ENCODE measurements at regions not wholly inside any gene's neighbourhood (a gene's known extent, or its start where the extent isn't known, plus 50 kb on each side); places are given as distances from the start of the nearest gene placed in this dataset.

- no peaks in the 10 kb centered on the region for H3K79me2 ChIP-seq (ENCODE audit: control insufficient read depth, insufficient read depth, low read length)
- dilution Hi-C loops (cut with MboI; ENCODE audit: extremely low pct_ligation_motif_present, low sequenced_read_pairs) (no loop called here), intact Hi-C loops (cut with micrococcal nuclease) (no loop called here)
- POLR2A ChIA-PET, result no interaction called here
- no peaks in the 10 kb centered on the region for H3K27me3 ChIP-seq (ENCODE audit: control insufficient read depth in 2 of 2, insufficient read depth in 2 of 2, low read length in 2 of 2)
- H3K4me2 ChIP-seq (ENCODE audit: insufficient read depth, low read length), result no peak overlapping the region
- DNase-seq (ENCODE audit: low read depth, low spot score) (peak; percentile 61), FAIRE-seq (no peak)
- BruUV-seq (replicated peaks), result no TSS peak
- H4K20me1 ChIP-seq (replicated peaks; ENCODE audit: control insufficient read depth, extremely low read depth, insufficient read depth, low read length), result no peaks in the 10 kb centered on the region
- no peak for TF ChIP-seq FOS (IDR thresholded peaks at IDR 0.05; ENCODE audit: borderline replicate concordance, insufficient read depth, low read length)
- TF ChIP-seq POLR2AphosphoS5 (IDR thresholded peaks at IDR 0.05; ENCODE audit: insufficient read depth, low read depth, low read length), result no peak
- TF ChIP-seq CTCF (IDR thresholded peaks at IDR 0.05; ENCODE audit: extremely low read depth in 1 of 2, insufficient read depth in 1 of 2, low read depth in 1 of 2, low read length in 2 of 2), result no peak
- TF ChIP-seq EZH2 (IDR thresholded peaks at IDR 0.05; ENCODE audit: borderline replicate concordance, low read depth, low read length, severe bottlenecking), result no peak
- no peak for TF ChIP-seq MAX (IDR thresholded peaks at IDR 0.05; ENCODE audit: insufficient read depth, insufficient read length)
- no peak for TF ChIP-seq POLR2A (IDR thresholded peaks at IDR 0.05; ENCODE audit: low read depth, low read length)
- no peak for TF ChIP-seq MYC (IDR thresholded peaks at IDR 0.05; ENCODE audit: low read depth, low read length)
- TF ChIP-seq GATA2 (IDR thresholded peaks at IDR 0.05; ENCODE audit: insufficient read depth, insufficient read length, low read depth, low read length), result no peak
- TF ChIP-seq JUN (IDR thresholded peaks at IDR 0.05; ENCODE audit: borderline replicate concordance, insufficient read depth, insufficient read length, low read depth), result no peak
- H3K4me3 ChIP-seq (replicated peaks in 1 of 3; ENCODE audit: insufficient read depth in 1 of 3, low read depth in 1 of 3, low read length in 3 of 3), result no peak overlapping the region
- H2AFZ ChIP-seq (ENCODE audit: low read depth, low read length), result no peak overlapping the region
- CTCF ChIA-PET, result interaction anchor here (1.8 kb wide), 1 partner anchor 66 kb away, joined by 4 read pairs; no protein-coding TSS in a partner anchor
- no peak overlapping the region for H3K9ac ChIP-seq (replicated peaks; ENCODE audit: extremely low read depth, insufficient read depth, low read length)
- H3K9me3 ChIP-seq (replicated peaks; ENCODE audit: control insufficient read depth, insufficient read depth, low read length), result no peaks in the 10 kb centered on the region
- no peaks in the 10 kb centered on the region for H3K36me3 ChIP-seq (ENCODE audit: control insufficient read depth in 2 of 2, extremely low read depth in 1 of 2, insufficient read depth in 2 of 2, low read length in 2 of 2)
- H3K9me1 ChIP-seq (replicated peaks; ENCODE audit: control insufficient read depth, extremely low read depth, insufficient read depth, low read length), result no peaks in the 10 kb centered on the region
- no peak overlapping the region for H3K27ac ChIP-seq (ENCODE audit: insufficient read depth, low read depth, low read length)
- peaks cover 10% of the 10 kb centered on the region for H3K4me1 ChIP-seq (ENCODE audit: control insufficient read depth, extremely low read depth, insufficient read depth, low read length)
Observed at GRCh38 chr2:55761024-55761423, 67.4 kb upstream of the PNPT1 start.
